ENCODE measurements at regions not wholly inside any gene's neighbourhood (a gene's known extent, or its start where the extent isn't known, plus 50 kb on each side); places are given as distances from the start of the nearest gene placed in this dataset.

- TF ChIP-seq SP1 (IDR thresholded peaks at IDR 0.05): no peak
- TF ChIP-seq ARNT (IDR thresholded peaks at IDR 0.05): no peak
- no peak for TF ChIP-seq BHLHE40 (IDR thresholded peaks at IDR 0.05; ENCODE audit: borderline replicate concordance)
- TF ChIP-seq FOXK2 (IDR thresholded peaks at IDR 0.05): no peak
- no peak for TF ChIP-seq SUZ12 (IDR thresholded peaks at IDR 0.05)
- no peak for TF ChIP-seq ZNF384 (IDR thresholded peaks at IDR 0.05)
- TF ChIP-seq FOXM1 (IDR thresholded peaks at IDR 0.05; ENCODE audit: borderline replicate concordance): no peak
- TF ChIP-seq LEF1 (IDR thresholded peaks at IDR 0.05; ENCODE audit: borderline replicate concordance): no peak
These were observed 247.6 kb downstream of the MEIS1 start for GRCh38 chr2:66682476-66682875.

All from HEK293T (cell line).